ENCODE measurements at regions not wholly inside any gene's neighbourhood (a gene's known extent, or its start where the extent isn't known, plus 50 kb on each side); places are given as distances from the start of the nearest gene placed in this dataset.
"Not testable (repeated sequence)": the region's sequence is repeated elsewhere in the genome, so short reads cannot be mapped to it uniquely, and the experiment has no call there.

DNA sequence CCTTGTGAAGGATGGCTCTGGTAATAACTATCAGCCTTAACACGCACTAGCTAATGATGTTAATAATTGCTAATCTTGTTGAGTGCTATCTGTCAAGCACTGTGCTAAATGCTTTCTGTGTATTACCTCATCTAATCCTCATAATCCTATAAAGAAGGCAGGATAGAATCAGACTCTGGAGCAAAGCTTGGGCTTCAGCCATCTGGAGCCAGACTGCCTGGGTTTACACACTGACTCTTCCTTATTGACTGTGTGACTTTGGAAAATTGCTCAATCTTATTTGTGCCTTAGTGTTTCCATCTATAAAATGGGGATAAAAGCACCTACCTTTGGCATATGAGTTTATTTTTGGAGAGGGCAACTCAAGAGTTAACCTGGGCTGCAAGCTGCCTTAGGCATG is 216.1 kb downstream of the NUF2 start:
- no peak overlapping the region for H3K4me3 ChIP-seq
- no peaks in the 10 kb centered on the region for H3K9me3 ChIP-seq
- H3K27me3 ChIP-seq: no peaks in the 10 kb centered on the region
- no peaks in the 10 kb centered on the region for H3K36me3 ChIP-seq
- DNase-seq: no peak

DNA sequence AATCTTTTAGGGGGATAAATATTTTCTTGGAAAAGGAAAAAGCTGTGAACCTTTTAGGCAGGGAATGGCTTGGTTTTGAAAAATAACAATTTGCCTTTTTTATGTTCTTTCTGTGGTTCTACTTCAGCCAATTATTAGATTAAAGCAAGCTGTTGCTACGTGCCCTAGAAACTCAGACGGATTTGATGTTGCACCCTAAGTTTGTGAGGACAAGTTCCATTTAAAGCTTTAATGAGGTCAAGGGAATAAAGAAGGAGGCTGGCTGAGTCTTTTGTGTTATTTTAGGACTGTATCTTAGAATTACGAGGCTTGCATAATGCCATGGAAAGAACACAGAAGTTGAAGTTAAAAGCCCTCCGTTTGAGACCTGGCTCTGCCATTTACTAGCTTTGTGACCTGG is 216.9 kb downstream of the NUF2 start:
- no peaks in the 10 kb centered on the region for H3K9me3 ChIP-seq
- no peak for DNase-seq
- no peaks in the 10 kb centered on the region for H3K36me3 ChIP-seq
- no peaks in the 10 kb centered on the region for H3K27me3 ChIP-seq
- no peak overlapping the region for H3K4me3 ChIP-seq

DNA sequence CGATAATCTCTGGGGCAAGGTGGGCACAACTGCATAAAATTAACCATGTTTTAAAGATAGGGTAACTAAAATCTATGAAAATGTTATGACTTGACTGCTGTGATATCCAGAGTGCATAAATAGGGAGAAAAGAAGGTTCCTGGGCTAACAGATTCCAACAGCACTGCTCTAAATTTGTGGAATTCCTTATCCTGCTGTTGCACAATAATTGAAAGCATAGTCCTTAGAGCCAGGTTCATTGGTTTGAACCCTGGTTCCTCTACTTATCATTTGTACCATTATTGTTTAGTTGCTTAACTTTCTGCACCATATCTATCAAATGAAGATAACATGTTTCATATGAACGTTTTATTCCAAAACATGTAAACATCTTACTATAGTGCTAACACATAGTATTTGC is 219.0 kb downstream of the NUF2 start:
- Histone ChIP-seq H3K36me3 (no peaks in the 10 kb centered on the region), H3K27me3 (no peaks in the 10 kb centered on the region), H3K9me3 (no peaks in the 10 kb centered on the region), H3K4me3 (no peak overlapping the region)
- no peak for DNase-seq

DNA sequence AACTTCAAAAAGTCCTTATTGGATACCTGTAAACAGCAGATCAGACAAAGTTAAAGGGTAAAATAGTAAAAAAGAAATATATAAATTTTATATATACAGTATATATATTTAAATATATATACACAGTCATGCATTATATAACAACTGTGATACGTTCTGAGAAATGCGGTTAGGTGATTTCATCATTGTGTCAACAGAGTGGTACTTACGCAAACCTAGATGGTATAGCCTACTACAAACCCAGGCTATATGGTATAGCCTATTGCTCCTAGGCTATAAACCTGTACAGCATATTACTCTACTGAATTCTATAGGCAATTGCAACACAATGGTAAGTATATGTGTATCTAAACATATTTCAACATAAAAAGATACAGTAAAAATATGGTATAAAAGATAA is 222.7 kb downstream of the NUF2 start:
- Histone ChIP-seq H3K27me3 (no peaks in the 10 kb centered on the region), H3K9me3 (no peaks in the 10 kb centered on the region), H3K36me3 (no peaks in the 10 kb centered on the region), H3K4me3 (no peak overlapping the region)
- no peak for DNase-seq

DNA sequence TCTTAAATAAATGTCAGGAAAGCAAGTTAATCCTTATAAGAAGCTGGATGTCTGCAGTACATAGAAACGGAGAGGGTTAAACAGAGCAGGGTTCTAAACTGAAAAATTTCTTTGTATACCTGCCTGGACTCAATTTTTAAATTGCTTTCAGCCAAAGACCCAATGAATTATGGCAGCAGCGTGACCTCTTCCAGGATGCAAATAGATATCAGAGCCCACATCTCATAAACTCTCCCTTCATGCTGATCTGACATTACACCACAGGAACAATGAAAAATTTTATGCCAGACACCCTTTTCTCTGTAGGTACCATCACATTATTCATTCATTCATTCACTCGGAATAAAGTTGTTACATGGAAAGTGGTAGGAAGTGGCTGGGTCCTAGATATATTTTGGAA is 236.4 kb downstream of the NUF2 start:
- Histone ChIP-seq H3K36me3 (no peaks in the 10 kb centered on the region), H3K4me3 (no peak overlapping the region), H3K9me3 (no peaks in the 10 kb centered on the region), H3K27me3 (no peaks in the 10 kb centered on the region; the same call in 1 of the 2 replicates)
- no peak for DNase-seq

GRCh38 chr1:163561580-163562295 is 240.0 kb downstream of the NUF2 start:
- Histone ChIP-seq H3K9me3 (no peaks in the 10 kb centered on the region), H3K27me3 (no peaks in the 10 kb centered on the region; the same call in 1 of the 2 replicates), H3K36me3 (no peaks in the 10 kb centered on the region), H3K4me3 (no peak overlapping the region)
- no peak for DNase-seq

- H3K36me3 ChIP-seq: no peaks in the 10 kb centered on the region
- no peak for DNase-seq
- no peaks in the 10 kb centered on the region for H3K27me3 ChIP-seq
- H3K9me3 ChIP-seq: no peaks in the 10 kb centered on the region
- H3K4me3 ChIP-seq: no peak overlapping the region
Measured at GRCh38 chr1:163562355-163562754, 240.6 kb downstream of the NUF2 start.

DNA sequence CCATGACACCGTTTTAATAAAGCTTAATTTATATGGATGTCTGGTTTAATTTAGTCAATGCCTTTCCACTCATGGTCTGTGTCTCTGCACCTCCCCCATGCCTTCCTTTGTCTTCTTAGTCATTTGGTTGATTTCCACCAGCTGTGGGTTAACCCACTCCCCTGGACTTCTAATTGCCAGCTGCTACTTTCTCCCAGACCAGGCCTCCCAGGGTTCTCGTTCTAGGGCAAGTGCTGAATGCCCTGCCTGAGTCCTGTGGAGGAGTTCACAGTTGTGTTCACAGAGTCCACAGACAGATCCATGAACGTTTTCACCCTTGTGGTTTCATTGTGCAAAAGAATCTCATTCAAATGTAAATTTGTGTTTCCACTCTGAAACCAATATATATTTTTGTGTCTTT is 243.4 kb downstream of the NUF2 start:
- Histone ChIP-seq H3K9me3 (no peaks in the 10 kb centered on the region), H3K4me3 (no peak overlapping the region), H3K36me3 (no peaks in the 10 kb centered on the region), H3K27me3 (no peaks in the 10 kb centered on the region)
- no peak for DNase-seq

DNA sequence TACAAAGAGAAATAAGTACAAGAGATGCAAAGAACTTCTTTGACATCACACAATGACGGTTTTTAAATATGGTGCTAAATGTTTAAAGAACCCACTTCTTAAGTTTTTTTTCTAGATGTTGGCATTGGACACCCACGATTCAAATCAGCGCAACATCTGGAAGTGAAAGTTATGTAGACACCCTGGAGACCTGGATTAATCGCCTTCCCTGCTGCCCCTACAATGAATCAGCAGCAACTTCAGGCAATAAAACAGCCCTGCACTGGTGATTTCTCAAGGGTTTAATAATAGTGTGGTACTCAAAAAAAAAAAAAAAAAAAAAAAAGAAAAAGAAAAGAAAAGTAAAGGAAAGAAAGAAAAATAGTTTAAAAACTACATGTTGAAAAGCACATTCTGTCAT is 248.3 kb downstream of the NUF2 start:
- no peak for DNase-seq
- no peaks in the 10 kb centered on the region for H3K36me3 ChIP-seq
- H3K27me3 ChIP-seq: no peaks in the 10 kb centered on the region
- no peaks in the 10 kb centered on the region for H3K9me3 ChIP-seq
- no peak overlapping the region for H3K4me3 ChIP-seq

- H3K36me3 ChIP-seq: no peaks in the 10 kb centered on the region
- H3K9me3 ChIP-seq: no peaks in the 10 kb centered on the region
- no peak for DNase-seq
- H3K4me3 ChIP-seq: no peak overlapping the region
- H3K27me3 ChIP-seq: no peaks in the 10 kb centered on the region
Measured at GRCh38 chr1:163571950-163572349, 250.2 kb downstream of the NUF2 start.

GRCh38 chr1:163574119-163574518 is 252.4 kb downstream of the NUF2 start:
- Histone ChIP-seq H3K4me3 (no peak overlapping the region), H3K27me3 (no peaks in the 10 kb centered on the region), H3K36me3 (no peaks in the 10 kb centered on the region), H3K9me3 (no peaks in the 10 kb centered on the region)
- no peak for DNase-seq

- Histone ChIP-seq H3K27me3 (no peaks in the 10 kb centered on the region), H3K9me3 (no peaks in the 10 kb centered on the region), H3K4me3 (no peak overlapping the region), H3K36me3 (no peaks in the 10 kb centered on the region)
- DNase-seq: no peak
Measured at GRCh38 chr1:163580926-163581325, 259.2 kb downstream of the NUF2 start.

GRCh38 chr1:163583661-163584181 is 262.0 kb downstream of the NUF2 start:
- H3K27me3 ChIP-seq: no peaks in the 10 kb centered on the region
- H3K9me3 ChIP-seq: no peaks in the 10 kb centered on the region
- no peak for DNase-seq
- no peak overlapping the region for H3K4me3 ChIP-seq
- H3K36me3 ChIP-seq: no peaks in the 10 kb centered on the region

DNA sequence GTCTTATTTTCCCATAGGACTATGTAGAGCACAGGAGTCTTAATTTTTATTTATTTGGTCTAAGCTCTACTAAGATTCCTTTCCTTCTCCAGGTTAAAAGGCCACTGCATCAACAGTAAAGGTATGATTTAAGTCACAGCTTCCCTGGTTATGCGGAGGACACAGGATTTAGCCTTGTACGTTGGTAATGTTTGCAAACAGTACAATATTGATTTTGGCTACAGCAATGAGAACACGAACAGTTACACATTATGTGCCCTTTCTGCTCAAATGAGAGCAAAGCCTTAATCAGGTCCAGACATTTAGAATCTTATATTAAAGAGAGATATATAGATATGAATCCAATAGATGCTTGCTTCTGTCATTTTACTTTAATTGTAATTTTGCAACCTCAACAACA is 264.0 kb downstream of the NUF2 start:
- no peaks in the 10 kb centered on the region for H3K36me3 ChIP-seq
- no peak for DNase-seq
- no peaks in the 10 kb centered on the region for H3K9me3 ChIP-seq
- H3K4me3 ChIP-seq: no peak overlapping the region
- no peaks in the 10 kb centered on the region for H3K27me3 ChIP-seq

DNA sequence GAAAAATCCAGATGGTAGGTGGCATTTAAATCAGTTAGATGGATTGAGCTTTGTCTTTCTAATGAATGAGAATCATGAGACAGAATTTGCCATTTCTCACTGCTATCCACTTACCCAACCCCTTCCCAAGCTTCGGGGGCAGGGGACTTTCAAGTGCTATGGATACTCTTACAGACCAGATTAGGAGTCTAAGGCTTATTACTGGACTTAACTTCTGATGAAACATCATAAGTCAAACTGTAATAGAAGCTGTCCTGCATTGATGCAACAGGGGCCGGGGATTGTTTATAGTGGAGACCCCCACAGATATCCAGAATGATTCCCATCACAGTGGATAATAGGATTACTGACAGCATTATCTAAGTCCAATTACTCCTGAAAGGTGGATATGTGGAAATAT is 267.0 kb downstream of the NUF2 start:
- H3K9me3 ChIP-seq: no peaks in the 10 kb centered on the region
- H3K4me3 ChIP-seq: no peak overlapping the region
- no peaks in the 10 kb centered on the region for H3K27me3 ChIP-seq
- DNase-seq: no peak
- H3K36me3 ChIP-seq: no peaks in the 10 kb centered on the region

- no peaks in the 10 kb centered on the region for H3K27me3 ChIP-seq
- H3K4me3 ChIP-seq: no peak overlapping the region
- no peaks in the 10 kb centered on the region for H3K36me3 ChIP-seq
- no peak for DNase-seq
- H3K9me3 ChIP-seq: no peaks in the 10 kb centered on the region
Measured at GRCh38 chr1:163589735-163590134, 268.0 kb downstream of the NUF2 start.

DNA sequence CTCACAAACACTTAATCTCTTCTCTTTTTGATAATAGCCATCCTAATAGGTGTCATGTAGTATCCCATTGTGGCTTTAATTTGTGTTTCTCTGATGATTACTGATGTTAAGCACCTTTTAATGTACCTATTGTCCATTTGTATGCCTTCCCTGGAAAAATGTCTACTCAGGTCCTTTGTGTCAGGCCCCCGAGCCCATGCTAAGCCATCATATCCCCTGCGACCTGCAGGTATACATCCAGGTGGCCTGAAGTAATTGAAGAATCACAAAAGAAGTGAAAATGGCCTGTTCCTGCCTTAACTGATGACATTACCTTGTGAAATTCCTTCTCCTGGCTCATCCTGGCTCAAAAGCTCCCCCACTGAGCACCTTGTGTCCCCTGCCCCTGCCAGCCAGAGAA is 269.4 kb downstream of the NUF2 start:
- H3K36me3 ChIP-seq, H3K4me3 ChIP-seq, DNase-seq, H3K9me3 ChIP-seq, H3K27me3 ChIP-seq: not testable (repeated sequence)

DNA sequence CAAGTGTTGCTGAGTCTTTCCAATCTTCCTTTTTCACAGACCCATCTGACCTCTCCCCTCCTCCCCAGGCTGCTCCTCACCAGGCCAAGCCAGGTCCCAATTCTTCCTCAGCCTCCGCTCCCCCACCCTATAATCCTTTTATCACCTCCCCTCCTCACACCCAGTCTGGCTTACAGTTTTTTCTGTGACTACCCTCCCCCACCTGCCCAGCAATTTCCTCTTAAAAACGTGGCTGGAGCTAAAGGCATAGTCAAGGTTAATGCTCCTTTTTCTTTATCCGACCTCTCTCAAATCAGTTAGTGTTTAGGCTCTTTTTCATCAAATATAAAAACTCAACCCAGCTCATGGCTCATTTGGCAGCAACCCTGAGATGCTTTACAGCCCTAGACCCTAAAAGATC is 270.9 kb downstream of the NUF2 start:
- DNase-seq, H3K27me3 ChIP-seq, H3K9me3 ChIP-seq, H3K36me3 ChIP-seq, H3K4me3 ChIP-seq: not testable (repeated sequence)

DNA sequence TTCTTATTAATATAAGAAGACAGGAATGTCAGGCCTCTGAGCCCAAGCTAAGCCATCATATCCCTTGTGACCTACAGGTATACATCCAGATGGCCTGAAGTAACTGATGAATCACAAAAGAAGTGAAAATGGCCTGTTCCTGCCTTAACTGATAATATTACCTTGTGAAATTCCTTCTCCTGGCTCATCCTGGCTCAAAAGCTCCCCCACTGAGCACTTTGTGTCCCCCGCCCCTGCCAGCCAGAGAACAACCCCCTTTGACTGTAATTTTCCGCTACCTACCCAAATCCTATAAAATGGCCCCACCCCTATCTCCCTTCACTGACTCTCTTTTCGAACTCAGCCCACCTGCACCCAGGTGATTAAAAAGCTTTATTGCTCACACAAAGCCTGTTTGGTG is 274.4 kb downstream of the NUF2 start:
- H3K36me3 ChIP-seq, H3K9me3 ChIP-seq, H3K27me3 ChIP-seq, H3K4me3 ChIP-seq, DNase-seq: not testable (repeated sequence)

Measured in MG63 (cell line).